CD1c-positive myeloid dendritic cell (primary cell): ENCODE measurements at regions not wholly inside any gene's neighbourhood (a gene's known extent, or its start where the extent isn't known, plus 50 kb on each side); places are given as distances from the start of the nearest gene placed in this dataset.

Experiments
- DNase-seq: peaks from one replicate; pipeline ENCODE4 v3.0.0-alpha.2; 2016; ENCODE audit errors: extremely low spot score

DNA sequence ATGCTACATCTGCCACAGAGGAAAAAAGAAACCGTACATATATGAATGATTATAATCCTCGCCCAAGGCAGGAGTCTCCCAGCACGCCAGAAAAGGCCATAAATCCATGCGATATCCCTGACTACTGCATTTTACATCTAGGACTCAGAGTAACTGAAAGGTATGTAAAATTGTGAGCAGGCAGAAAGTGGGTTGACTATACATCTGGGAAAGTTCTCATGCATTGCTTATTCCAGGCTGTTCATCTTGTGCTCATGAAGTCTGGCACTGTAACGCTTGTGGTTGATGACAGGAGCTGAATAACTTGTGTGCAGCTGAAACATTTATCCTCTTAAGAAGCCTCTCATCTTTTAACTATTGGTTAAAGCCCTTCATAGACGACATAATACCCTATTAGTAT is 193.4 kb upstream of the STEAP4 start:
- no peak for DNase-seq

DNA sequence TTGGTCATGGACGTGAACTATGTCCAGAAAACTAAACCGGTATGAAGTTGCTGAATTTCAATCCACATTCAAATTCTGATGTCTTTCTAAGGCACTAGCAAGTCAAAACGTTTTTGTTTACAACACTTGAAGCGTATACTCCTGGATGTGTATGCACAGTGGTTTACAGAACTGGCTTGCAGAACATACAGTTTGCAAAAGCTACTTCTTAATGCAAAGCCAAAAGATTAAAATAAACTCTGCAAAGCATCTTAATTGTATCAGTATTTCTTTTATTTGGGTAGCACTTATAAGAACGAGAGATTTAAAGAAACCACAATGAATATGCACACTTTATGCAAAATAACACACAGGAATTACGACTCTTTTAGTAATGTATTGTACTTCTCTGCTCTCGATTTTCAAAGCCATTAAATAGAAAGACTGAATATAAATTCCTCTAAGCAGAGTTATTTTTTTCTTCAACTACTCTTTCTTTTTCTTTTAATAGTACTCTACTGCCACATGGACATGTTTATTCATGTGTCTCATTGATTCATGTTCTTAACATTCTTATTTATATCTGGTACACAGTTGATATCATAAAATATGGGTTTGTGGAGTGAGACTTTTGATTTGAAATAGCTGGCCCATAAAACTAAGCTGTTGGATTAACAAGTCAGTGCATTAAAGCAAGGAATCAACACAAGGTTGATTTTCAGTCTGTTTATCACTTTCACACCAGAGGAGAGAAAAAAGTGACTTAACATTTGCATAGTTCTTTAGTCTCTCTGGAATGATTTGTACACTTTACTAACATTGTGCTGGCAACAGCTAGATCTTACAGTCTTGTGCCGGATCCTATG is 189.4 kb upstream of the STEAP4 start:
- DNase-seq = no peak

DNA sequence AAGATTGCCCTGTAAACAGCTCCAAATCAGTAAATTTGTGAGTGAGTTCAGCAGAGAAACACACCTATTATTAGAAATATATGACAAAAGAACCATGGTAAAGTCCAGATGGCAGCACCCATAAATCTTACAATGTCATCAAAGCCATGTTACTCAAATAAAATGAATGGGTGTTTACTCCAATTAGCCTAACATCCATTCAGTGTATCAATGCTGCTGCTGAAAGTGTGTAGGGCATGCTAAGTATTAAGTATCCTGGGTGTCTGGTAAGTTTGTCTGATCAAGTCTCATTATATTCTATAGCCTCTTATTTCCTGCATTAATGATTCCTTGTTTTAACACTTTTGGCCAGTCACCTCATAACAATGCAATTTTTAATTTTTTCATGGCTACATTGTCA is 185.5 kb upstream of the STEAP4 start:
- no peak for DNase-seq

DNA sequence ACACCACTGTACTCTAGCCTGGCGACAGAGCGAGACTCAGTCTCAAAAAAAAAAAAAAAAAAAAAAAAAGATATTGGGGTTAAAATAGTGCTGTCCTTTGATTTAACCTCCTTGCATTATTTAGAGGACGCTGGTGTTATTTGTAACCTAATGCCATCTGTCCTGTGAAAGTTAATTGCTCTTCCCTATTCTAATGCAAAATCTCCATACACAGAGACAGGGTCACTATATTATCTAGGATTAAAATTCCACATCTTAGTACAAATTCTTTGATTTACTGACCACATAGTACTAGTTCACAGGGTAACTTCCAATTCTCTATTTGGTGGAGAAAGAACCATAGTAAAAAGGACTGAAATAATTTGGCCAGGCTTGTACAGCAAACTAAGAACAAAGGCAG is 184.2 kb upstream of the STEAP4 start:
- no peak for DNase-seq

DNA sequence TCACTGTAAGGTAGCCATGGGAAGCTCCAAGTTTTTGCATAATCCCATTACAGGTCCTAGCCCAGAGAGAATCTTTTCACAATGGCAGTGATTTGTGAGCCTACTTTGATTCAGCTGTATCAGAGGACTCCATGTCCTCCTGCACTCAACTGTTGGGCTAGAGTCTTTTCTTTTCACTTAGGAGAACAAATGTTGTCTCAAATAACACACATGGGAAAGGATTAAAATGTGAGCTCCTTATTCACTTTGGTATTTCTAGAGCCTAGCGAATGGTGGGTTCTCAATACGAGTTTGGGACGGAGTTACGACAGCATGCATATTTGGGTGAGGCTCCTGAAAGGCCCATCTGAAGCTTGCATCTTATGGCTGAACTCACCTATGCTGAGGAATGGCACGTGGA is 183.5 kb upstream of the STEAP4 start:
- no peak for DNase-seq

DNA sequence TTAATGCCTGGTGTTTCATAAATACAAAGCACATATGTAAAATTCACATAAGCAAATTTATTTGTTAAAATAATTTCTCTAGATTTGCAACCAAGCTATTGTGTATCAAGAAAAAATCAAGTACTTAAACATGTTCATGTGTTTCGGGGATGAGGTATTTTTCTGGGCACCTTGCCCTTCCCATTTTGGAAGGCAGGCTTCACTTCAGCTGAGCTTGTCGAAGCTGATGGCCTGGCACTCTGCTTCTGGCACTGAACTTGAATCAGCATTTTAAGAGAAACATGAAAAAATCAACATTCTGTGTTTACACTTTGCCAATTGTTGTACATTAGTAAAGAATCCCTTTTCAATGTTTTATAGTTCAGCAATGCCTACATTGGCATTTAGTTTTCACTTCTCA is 179.1 kb upstream of the STEAP4 start:
- no peak for DNase-seq

DNA sequence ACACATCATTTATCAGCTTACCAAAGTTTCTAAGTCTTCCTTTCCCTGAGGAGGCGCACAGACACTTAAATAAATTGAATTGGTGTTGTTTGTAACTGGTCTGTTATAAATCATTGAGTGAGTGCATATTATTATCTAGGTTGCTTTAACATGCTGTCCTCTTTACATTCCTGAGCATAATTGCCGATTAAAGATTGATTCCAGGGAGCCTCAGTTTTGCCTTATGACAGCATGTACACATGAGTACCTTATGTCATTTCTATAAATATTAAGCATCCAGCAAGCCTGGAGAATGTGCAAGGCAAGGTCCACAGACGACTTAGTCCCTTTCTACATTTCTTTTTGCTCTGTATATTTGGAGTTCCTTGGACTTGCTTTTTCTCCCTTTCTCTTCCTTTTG is 177.9 kb upstream of the STEAP4 start:
- DNase-seq = no peak

DNA sequence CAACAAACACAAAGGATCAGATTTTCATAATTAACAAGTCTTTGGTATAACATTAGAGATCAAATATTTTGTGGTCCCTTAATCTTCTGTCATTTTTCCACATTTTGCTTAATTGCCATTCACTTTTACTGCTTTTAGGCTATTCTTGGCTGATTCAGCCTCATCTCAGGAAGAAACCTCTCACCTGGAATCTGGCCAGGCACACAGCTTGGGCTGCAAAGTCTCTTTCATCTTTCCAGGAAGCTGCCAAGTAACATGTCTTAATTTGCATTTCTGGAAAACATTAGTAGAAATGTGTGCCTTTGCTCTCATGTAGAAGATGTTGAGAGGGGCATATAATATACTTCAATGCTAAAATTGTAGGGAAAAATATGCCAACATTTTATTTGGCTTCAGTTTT is 174.2 kb upstream of the STEAP4 start:
- DNase-seq = no peak

DNA sequence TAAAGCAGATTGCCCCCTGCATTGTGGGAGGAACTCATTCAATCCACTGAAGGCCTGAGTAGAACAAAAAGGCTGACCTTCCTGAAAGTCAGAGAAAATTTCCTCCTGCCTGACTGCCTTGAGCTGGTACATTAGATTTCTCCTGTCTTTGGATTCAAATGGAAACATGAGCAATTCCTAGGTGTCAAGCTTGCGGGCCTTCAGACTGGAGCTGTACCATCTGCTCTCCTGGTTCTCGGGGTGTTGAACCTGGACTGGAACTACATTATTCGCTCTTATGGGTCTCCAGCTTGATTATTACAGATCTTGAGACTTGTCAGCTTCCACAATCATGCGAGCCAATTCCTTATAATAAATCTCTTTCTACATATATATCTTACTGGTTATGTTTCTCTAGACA is 173.6 kb upstream of the STEAP4 start:
- no peak for DNase-seq

DNA sequence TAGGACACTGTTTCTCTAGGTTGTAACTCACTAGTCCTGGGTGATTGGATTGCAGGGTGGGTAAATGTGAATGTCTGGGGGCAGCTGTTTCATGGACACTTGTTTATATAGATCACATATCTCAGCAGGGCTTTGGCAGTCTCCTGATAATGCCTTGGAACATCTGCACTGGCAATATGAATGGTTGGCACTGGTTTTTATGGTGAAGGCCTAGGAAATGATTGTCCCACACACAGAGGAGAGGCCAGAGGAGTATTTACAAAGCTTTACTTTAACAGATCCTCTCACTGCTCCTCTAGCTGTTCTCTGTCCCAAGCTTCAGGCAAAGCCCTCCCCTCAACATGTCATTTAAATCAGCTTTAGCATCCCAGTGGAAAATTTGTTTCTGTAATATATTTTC is 171.3 kb upstream of the STEAP4 start:
- no peak for DNase-seq

DNA sequence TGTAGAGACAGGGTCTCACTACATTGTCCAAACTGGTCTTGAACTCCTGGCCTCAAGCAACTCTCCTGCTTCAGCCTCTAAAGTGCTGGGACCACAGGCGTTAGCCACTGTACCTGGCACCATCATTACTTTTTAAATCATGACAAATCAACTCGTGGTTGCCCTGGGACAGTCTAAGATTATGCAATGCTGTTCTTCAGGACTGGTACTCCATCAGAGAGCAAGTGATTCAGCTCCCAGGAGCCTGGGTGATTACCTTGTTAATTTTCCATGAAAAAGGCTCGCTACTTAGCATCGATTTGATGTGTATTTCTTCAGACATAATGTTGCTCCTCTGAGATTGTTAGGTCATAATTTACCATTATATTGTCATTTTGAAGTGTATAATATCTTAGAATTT is 158.9 kb upstream of the STEAP4 start:
- no peak for DNase-seq

DNA sequence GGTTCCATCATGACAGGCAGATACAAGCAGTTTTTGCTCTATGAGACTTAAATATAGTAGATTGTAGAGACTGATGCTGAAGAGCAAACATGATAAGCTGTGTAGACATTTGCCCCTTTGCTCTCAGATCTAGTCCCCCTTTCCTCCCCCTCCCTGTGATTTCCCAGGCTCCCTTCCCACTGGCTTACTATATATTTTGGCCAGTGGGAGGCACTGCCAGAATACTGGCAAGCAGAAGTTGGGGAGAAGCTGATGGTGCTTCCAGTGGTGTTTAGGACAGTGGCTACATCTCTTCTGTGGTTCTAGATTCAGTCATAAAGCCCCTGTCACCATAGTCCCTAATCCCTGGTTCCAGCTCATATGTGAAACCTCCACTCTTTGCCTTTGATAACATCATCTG is 156.1 kb upstream of the STEAP4 start:
- DNase-seq = no peak

DNA sequence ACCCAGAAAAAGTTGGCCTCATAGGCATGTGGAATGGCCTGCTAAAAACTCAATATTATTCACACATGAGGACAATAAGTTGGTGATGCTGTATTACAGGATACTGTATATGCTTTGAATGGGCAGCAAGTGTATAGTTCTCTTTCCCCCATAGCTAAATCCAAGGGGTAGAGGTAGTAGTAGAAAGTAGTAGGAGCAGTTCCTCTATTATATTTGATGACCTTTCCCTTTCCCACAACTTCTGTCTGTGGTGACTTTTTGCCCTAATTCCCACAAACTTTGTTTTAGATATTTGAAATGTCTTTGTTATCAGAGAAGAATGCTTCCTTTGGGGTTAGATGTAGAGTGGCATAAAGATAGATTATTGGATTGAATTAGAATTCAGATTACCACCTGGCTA is 154.0 kb upstream of the STEAP4 start:
- peak; percentile 35 for DNase-seq

DNA sequence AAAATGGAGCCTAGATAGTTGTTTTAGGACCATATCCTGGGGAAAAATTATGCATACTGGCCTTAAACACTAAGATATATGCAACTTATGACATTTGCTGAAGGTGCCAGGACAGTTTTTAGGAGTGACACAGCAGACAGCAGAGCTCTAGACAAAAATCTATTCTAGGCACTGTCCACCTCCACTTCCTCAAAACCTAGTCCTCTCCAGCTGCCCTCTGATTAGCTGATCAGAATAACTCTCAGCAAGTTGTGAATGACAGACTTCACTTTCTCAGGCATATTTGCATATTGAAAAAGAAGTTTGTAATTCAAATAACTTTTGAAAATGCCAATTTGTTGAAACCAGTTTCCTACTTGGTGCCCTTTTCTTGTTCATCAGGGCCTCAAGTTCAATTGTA is 152.3 kb upstream of the STEAP4 start:
- DNase-seq = peak; percentile 48

DNA sequence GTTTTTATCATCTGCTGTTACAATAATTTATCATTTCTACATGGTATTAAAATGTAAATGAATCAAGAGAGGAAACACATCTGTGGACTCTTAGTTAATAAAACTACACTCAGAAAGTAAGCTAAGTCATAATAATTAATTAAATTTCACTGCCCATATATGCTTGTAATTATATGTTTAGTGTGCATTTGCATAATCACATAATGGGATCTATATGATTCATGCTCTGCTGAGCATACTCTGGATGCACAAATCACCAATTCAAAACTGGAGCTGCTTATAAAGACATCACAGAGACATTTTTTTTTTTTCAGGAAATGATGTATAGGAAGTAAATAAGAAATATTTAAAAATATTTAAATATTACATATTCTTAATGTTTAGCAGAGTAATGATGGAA is 151.6 kb upstream of the STEAP4 start:
- no peak for DNase-seq

DNA sequence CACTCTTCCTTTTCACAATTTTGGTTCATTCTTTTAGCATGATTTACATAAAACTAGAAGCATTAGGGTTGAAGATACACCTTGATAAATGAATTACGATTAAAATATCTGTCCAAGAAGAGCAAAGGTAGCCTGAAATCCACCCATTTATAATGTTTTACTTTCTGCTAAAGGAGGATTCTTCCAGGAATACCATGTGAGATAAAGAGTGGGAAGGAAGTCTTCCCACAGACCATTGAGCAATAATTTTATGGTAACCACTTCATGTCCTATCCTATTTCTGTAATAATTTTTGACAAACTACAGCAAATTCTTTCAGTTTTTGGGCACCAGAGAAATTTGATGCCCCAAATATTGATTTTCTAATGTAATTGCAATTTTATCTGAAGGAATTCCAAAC is 150.6 kb upstream of the STEAP4 start:
- peak; percentile 44 for DNase-seq

DNA sequence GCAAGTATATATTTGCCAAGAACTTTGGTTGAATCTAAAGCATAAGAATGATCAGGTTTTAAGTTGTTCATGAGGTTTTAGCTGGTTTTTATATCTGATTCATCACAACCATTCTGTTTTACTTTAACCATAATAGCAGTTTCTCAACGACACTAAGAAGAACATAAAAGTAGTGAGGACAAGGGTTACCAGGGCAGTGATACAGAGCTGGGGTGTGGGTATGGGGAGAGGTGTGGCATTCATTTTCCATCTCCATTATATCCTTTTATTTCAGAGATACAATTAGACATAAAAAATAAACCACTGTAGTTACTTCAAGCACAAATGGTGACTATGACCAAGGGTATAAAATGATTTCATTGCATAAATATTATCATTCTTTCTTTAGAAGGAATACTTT is 149.8 kb upstream of the STEAP4 start:
- DNase-seq = no peak

DNA sequence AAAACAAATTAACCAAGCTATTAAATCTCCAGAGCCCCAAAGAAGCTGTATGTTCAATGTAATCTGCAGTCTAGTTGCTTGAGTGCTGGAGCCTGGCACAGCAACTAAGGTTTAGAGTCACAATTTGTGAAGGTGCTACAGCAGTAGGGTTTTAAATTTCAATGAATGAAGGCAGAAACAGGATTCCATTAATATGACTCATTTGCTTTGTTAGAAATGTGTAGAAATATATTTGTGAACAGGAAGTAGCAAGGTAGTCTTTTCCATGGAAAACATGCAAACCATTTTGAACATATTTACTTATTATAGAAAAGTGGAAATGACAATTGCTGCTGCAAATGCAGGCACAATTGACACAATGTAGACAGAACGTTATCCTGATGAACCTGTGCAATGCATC is 149.0 kb upstream of the STEAP4 start:
- DNase-seq = no peak

DNA sequence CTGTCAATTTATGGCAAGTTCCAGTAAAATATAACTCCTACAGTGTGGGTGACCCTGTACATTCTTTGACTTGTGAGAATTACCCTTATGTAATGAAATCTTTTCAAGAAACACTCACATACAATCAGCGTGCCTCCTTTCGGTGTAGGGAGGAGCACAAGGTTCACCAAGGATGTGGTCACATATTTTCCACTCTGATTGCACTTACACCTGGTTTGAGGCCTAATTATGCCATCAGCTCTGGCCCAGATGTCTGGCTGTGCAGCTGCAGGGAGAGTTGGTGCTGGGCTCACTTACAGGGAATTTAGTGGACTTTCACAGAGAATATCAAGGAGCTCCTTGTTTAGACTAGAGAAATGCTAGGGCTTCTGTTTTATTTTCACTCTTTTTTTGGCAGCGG is 146.0 kb upstream of the STEAP4 start:
- no peak for DNase-seq

DNA sequence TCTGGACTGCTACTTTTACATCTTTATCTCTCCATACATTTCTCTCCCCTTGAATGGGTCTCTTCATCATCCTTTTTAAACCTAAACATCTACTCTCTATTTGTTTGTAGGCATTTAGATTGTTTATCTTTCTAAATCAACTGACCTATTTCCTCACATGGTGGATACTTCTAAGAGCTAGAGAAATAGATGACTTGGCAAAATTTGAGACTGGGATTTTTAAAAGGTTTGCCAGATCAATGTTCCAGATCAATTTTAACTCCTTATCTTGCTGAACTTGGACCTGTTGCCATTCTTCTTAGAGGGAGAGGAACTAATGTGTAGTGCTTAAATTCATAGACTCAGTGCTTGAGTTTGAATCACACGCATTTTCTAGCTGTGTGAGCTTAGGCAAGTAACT is 144.2 kb upstream of the STEAP4 start:
- no peak for DNase-seq

DNA sequence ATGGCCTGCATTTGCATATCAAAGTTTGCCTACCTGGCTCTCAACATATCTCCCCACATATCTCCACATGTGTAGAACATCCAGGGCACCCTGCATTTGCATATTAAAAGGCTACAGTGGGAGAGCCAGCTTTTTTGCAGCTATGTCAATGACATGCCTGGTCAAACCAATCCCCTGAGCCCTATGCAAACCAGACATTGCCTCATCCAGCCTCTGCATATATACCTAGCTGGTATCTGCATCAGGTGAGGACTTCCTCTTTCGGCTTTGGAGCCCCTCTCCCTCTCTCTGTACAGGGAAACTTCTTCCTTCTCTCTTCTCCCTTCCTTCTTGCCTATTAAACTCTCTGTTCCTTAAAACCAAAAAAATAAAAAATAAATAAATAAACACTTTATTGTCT is 142.7 kb upstream of the STEAP4 start:
- no peak for DNase-seq

DNA sequence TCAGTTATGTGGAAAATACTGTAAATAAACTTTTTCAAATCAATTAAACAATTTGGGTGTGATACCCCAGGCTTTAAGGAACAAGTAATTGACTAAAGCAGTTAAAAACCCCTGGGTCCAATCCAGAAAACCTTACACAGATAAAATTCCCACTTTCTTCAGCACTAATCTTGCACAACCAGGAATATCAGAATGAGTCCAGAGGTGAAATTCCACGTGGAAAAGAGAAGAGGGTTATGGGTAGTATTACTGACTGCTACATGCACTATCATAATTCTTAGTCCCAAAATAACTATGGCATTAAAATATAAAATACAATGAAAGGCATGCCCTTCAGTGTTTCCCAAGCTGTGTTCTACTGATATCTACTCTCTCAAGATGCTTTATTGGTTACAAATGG is 135.7 kb upstream of the STEAP4 start:
- DNase-seq = no peak

DNA sequence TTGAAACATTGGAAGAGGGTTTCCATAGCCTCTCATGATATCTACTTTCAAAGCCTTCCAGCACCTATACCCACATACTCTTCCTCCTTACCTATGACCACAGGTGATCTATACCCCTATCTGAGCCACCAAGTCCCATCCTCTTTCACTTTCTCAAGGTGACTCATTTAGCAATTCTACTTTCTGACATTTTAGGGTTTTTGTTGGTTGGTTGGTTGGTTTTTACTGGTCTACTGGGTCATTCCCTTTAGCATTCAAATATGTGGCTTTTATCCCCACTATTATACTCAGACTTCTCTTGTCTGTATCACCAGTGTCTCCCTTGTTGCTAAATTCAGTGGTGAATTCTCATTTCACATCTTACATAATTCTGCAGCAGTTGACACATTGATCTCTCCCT is 130.4 kb upstream of the STEAP4 start:
- DNase-seq = no peak

DNA sequence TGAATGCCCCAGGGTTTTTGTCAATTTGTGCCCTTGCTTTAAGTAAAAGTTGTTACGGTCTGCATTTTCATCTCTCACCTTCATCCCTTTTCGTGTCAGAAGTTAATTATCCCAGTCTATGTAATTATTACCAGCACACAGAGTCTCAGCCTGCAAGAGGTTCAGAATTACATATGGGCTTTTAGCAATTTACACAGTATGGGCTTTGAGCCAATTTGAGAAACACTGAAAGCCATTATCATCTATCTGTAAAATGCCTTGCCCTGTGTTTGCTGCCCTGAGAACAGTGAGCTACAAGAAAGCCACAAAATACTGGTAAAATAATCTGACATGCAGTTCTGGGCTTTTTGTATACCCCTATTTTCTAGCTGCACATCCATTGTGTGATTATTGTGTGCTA is 125.6 kb upstream of the STEAP4 start:
- DNase-seq = no peak
